ENCODE measurements at regions not wholly inside any gene's neighbourhood (a gene's known extent, or its start where the extent isn't known, plus 50 kb on each side); places are given as distances from the start of the nearest gene placed in this dataset.

DNA sequence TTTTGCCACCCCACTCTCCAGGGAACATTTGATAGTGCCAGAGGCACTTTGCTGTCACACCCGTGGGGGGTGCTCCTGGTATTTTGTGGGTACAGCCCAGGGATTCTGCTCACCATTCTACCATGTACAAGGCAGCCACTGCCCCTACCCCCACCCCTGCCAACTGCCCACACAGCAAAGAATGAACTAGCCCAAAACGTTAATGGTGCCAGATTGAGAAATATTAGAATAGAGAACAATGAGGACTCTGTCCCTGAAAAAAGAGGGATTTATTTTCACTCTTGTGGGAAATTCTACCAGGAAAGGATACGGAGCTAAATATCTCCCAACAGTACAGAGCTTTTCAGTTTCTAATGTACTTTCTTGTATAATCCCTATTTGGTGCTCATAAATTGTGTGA, 154.5 kb upstream of the SUCLG2 start:
- Mint-ChIP-seq H3K4me3 (ENCODE audit: low read depth) (no peak overlapping the region), H3K9me3 (ENCODE audit: low read depth) (no peaks in the 10 kb centered on the region), H3K4me1 (ENCODE audit: low read depth) (no peaks in the 10 kb centered on the region), H3K27me3 (no peaks in the 10 kb centered on the region), H3K36me3 (ENCODE audit: insufficient read depth) (no peaks in the 10 kb centered on the region), H3K27ac (no peak overlapping the region)
- TF ChIP-seq, protein P1, sequence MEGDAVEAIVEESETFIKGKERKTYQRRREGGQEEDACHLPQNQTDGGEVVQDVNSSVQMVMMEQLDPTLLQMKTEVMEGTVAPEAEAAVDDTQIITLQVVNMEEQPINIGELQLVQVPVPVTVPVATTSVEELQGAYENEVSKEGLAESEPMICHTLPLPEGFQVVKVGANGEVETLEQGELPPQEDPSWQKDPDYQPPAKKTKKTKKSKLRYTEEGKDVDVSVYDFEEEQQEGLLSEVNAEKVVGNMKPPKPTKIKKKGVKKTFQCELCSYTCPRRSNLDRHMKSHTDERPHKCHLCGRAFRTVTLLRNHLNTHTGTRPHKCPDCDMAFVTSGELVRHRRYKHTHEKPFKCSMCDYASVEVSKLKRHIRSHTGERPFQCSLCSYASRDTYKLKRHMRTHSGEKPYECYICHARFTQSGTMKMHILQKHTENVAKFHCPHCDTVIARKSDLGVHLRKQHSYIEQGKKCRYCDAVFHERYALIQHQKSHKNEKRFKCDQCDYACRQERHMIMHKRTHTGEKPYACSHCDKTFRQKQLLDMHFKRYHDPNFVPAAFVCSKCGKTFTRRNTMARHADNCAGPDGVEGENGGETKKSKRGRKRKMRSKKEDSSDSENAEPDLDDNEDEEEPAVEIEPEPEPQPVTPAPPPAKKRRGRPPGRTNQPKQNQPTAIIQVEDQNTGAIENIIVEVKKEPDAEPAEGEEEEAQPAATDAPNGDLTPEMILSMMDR (IDR thresholded peaks at IDR 0.05; ENCODE audit: unreplicated experiment): no peak
- DNase-seq (ENCODE audit: low spot score, unreplicated experiment): no peak

DNA sequence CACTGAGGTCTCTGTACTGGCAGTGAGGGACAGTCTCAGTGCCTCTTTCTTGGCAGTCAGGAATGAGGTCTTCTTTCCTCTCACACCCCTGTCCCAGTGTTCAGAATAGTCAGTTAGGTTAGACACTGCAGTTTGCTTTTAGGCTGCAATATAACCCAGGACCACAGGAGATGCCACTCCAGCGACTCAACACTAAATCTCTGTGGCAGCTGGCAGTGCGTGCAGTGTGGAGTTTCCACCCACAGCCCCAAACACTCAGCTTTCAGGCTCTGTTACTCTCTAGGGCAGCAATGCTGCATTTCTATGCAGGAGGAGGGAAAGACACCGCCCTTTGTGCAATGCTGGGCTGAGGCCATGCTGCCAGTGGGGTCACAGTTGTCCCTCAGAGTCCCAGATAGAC, 150.2 kb upstream of the SUCLG2 start:
- Mint-ChIP-seq H3K4me1 (ENCODE audit: low read depth) (no peaks in the 10 kb centered on the region), H3K4me3 (ENCODE audit: low read depth) (no peak overlapping the region), H3K36me3 (ENCODE audit: insufficient read depth) (no peaks in the 10 kb centered on the region), H3K27ac (no peak overlapping the region), H3K27me3 (no peaks in the 10 kb centered on the region), H3K9me3 (ENCODE audit: low read depth) (peaks cover 13% of the 10 kb centered on the region)
- TF ChIP-seq, protein P1 (IDR thresholded peaks at IDR 0.05; ENCODE audit: unreplicated experiment): no peak
- DNase-seq (ENCODE audit: low spot score, unreplicated experiment): no peak

DNA sequence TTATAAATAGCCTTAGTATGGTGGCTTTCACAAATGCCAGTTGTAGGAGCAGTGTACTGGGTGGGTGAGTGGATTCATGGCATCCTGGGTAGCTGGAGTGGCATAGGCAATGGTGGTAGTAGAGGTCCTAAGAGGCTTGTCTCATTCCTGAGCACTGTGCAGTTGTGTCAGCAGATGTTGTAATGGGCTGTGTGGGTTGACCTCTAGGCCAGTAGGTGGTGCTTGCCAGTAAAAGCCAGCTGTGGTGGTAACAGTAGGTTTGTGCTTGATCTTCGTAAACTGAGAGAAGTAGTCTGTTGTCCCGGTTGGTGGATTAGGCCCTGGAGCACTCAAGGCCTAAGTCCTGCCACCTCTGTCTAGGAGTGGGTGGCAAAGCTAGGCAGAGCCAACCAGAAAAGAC, 149.7 kb upstream of the SUCLG2 start:
- Mint-ChIP-seq H3K4me1 (ENCODE audit: low read depth) (no peaks in the 10 kb centered on the region), H3K4me3 (ENCODE audit: low read depth) (no peak overlapping the region), H3K36me3 (ENCODE audit: insufficient read depth) (no peaks in the 10 kb centered on the region), H3K27me3 (no peaks in the 10 kb centered on the region), H3K27ac (no peak overlapping the region), H3K9me3 (ENCODE audit: low read depth) (peaks cover 13% of the 10 kb centered on the region)
- TF ChIP-seq, protein P1 (IDR thresholded peaks at IDR 0.05; ENCODE audit: unreplicated experiment): no peak
- DNase-seq (ENCODE audit: low spot score, unreplicated experiment): no peak

DNA sequence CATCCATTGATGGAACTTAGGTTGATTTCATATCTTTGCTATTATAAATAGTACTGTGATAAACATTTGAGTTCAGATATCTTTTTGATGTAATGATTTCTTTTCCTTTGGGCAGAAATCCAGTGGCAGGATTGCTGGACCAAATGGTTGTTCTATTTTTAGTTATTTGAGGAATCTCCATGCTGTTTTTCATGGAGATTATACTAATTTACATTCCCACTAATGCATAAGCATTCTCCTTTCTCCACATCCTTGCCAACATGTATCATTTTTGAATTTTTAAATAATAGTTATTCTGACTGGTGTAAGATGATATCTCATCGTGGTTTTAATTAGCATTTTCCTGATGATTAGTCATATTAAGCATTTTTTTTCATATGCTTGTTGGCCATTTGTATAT, 144.0 kb upstream of the SUCLG2 start:
- DNase-seq (ENCODE audit: low spot score, unreplicated experiment): no peak
- H3K27me3 Mint-ChIP-seq: no peaks in the 10 kb centered on the region
- H3K27ac Mint-ChIP-seq: no peak overlapping the region
- H3K9me3 Mint-ChIP-seq (ENCODE audit: low read depth): peaks cover 9% of the 10 kb centered on the region
- H3K4me1 Mint-ChIP-seq (ENCODE audit: low read depth): no peaks in the 10 kb centered on the region
- no peaks in the 10 kb centered on the region for H3K36me3 Mint-ChIP-seq (ENCODE audit: insufficient read depth)
- no peak overlapping the region for H3K4me3 Mint-ChIP-seq (ENCODE audit: low read depth)
- TF ChIP-seq, protein P1 (IDR thresholded peaks at IDR 0.05; ENCODE audit: unreplicated experiment): no peak

DNA sequence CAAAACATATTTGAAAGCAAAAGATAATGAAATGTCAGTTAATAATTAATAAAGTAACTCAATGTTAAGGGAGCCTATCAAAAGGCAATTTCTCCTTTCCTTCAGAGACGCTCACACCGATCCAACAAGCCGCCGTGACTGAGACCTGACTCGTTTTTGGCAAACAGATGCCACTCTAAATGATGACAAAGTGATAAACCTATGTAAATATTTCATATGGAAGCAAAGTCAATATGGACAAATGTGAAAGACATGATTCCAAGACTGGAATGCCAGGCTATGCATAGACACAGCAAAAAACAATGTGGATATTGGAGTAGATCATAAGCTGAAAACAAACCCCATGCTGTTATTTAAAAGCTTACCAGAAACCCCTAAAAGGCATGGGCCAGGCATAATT, 137.2 kb upstream of the SUCLG2 start:
- H3K36me3 Mint-ChIP-seq (ENCODE audit: insufficient read depth): no peaks in the 10 kb centered on the region
- no peak overlapping the region for H3K27ac Mint-ChIP-seq
- H3K4me3 Mint-ChIP-seq (ENCODE audit: low read depth): no peak overlapping the region
- H3K4me1 Mint-ChIP-seq (ENCODE audit: low read depth): peaks cover 2% of the 10 kb centered on the region
- DNase-seq (ENCODE audit: low spot score, unreplicated experiment): no peak
- H3K9me3 Mint-ChIP-seq (ENCODE audit: low read depth): no peaks in the 10 kb centered on the region
- no peaks in the 10 kb centered on the region for H3K27me3 Mint-ChIP-seq
- TF ChIP-seq, protein P1 (IDR thresholded peaks at IDR 0.05; ENCODE audit: unreplicated experiment): no peak
